Osteocyte (in vitro differentiated cells): ENCODE measurements at regions not wholly inside any gene's neighbourhood (a gene's known extent, or its start where the extent isn't known, plus 50 kb on each side); places are given as distances from the start of the nearest gene placed in this dataset.

Source experiments
- DNase-seq: peaks from one replicate; pipeline ENCODE4 v3.0.0; 2021; ENCODE audit warnings: mixed read lengths; ENCODE audit not compliant: unreplicated experiment; ENCODE audit errors: extremely low spot score
- H3K27ac Mint-ChIP-seq: one replicate; pipeline ENCODE4 v1.8.0; 2021; ENCODE audit warnings: mild to moderate bottlenecking, mixed read lengths; ENCODE audit not compliant: unreplicated experiment
- H3K27me3 Mint-ChIP-seq: one replicate; pipeline ENCODE4 v1.8.0; 2021; ENCODE audit warnings: mixed read lengths; ENCODE audit not compliant: unreplicated experiment
- H3K36me3 Mint-ChIP-seq: one replicate; pipeline ENCODE4 v1.8.0; 2021; ENCODE audit warnings: mixed read lengths; ENCODE audit not compliant: unreplicated experiment
- H3K4me1 Mint-ChIP-seq: one replicate; pipeline ENCODE4 v1.8.0; 2021; ENCODE audit warnings: mixed read lengths; ENCODE audit not compliant: unreplicated experiment
- H3K4me3 Mint-ChIP-seq: one replicate; pipeline ENCODE4 v1.8.0; 2021; ENCODE audit warnings: mild to moderate bottlenecking, moderate library complexity, mixed read lengths; ENCODE audit not compliant: unreplicated experiment
- H3K9me3 Mint-ChIP-seq: one replicate; pipeline ENCODE4 v1.8.0; 2021; ENCODE audit warnings: mixed read lengths; ENCODE audit not compliant: unreplicated experiment
- CTCF ChIP-seq: fragments of 200-600 bp; sonication (generic); IDR thresholded peaks from 2 replicates; pipeline ENCODE4 v1.5.0; 2021; ENCODE audit warnings: antibody characterized with exemption, mild to moderate bottlenecking, moderate library complexity

DNA sequence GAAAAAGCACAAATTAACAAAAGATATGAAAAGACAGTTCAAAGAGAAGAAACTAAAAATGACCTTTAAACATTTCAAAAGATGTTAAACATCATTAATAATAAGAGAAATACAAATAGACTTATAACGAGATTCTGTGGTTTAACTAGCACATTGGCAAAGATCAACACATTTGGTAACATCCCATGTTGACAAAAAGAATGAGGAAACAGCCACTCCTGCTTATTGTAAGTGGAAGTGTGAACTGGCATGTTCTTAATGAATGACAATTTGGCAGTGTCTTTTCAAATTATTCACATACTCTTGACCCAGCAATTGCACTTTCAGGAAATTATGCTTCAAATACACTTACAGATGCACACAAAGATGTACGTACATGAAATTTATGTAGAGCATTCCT is 176.3 kb downstream of the TLE1 start:
- no peaks in the 10 kb centered on the region for H3K9me3 Mint-ChIP-seq
- peaks cover 5% of the 10 kb centered on the region for H3K27me3 Mint-ChIP-seq
- TF ChIP-seq CTCF, result no peak
- H3K4me3 Mint-ChIP-seq, result no peak overlapping the region
- no peaks in the 10 kb centered on the region for H3K4me1 Mint-ChIP-seq
- no peaks in the 10 kb centered on the region for H3K36me3 Mint-ChIP-seq
- H3K27ac Mint-ChIP-seq, result no peak overlapping the region
- DNase-seq, result no peak

- TF ChIP-seq CTCF, result no peak
- H3K27ac Mint-ChIP-seq, result no peak overlapping the region
- no peaks in the 10 kb centered on the region for H3K36me3 Mint-ChIP-seq
- H3K4me1 Mint-ChIP-seq, result no peaks in the 10 kb centered on the region
- H3K4me3 Mint-ChIP-seq, result no peak overlapping the region
- no peaks in the 10 kb centered on the region for H3K9me3 Mint-ChIP-seq
- no peak for DNase-seq
- peaks cover 5% of the 10 kb centered on the region for H3K27me3 Mint-ChIP-seq
Observed at GRCh38 chr9:81512641-81513040, 176.7 kb downstream of the TLE1 start.

DNA sequence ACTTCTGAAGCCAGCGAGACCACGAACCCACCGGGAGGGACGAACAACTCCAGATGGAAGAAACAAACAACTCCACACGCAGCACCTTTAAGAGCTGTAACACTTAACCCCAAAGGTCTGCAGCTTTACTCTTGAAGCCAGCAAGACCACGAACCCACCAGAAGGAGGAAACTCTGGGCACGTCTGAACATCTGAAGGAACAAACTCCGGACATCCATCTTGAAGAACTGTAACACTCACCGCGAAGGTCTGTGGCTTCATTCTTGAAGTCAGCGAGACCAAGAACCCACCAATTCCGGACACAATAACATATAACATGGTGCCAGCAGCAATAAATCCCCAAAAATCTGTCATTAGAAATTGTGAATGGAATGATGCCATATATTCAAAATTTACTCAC is 180.9 kb downstream of the TLE1 start:
- TF ChIP-seq CTCF, result no peak

DNA sequence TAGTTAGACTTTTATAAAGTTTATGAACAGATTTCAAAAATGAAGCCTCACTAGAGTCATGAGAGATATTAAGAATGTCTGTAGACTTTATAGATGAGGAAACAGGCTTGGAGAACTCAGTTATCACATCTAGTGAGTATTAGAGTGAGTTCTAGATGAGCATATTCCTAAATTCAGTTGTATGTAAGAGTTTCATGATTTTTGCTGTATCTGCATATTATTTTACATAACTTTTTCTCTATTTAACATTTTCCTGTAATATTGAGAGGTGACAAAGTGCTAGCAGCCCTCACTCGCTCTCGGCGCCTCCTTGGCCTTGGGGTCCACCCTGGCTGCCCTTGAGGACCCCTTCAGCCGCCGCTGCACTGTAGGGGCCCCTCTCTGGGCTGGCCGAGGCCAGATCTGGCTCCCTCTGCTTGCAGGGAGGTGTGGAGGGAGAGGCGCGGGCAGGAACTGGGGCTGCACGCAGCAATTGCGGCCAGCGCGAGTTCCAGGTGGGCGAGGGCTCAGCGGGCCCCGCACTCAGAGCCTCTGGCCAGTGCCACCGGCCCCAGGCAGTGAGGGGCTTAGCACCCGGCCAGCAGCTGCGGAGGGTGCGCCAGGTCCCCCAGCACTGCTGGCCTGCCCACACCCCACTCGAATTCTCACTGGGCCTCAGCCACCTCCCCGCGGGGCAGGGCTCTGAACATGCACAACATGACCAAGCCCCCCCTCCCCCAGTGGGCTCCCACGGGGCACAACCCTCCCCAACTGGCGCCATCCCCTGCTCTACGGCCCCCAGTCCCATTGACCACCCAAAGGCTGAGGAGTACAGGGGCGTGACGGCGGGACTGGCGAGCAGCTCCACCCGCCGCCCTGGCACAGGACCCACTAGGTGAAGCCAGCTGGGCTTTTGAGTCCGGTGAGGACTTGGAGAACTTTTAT is 182.1 kb downstream of the TLE1 start:
- TF ChIP-seq CTCF, result no peak
- no peak overlapping the region for H3K4me3 Mint-ChIP-seq
- no peaks in the 10 kb centered on the region for H3K36me3 Mint-ChIP-seq
- H3K27me3 Mint-ChIP-seq, result peaks cover 4% of the 10 kb centered on the region
- no peak overlapping the region for H3K27ac Mint-ChIP-seq
- no peaks in the 10 kb centered on the region for H3K4me1 Mint-ChIP-seq
- no peak for DNase-seq
- no peaks in the 10 kb centered on the region for H3K9me3 Mint-ChIP-seq

More for the DNA sequence above, 180.9 kb downstream of the TLE1 start:
- Mint-ChIP-seq H3K4me3 (no peak overlapping the region), H3K36me3 (no peaks in the 10 kb centered on the region), H3K27ac (no peak overlapping the region), H3K4me1 (no peaks in the 10 kb centered on the region), H3K27me3 (peaks cover 4% of the 10 kb centered on the region), H3K9me3 (no peaks in the 10 kb centered on the region)
- no peak for DNase-seq

DNA sequence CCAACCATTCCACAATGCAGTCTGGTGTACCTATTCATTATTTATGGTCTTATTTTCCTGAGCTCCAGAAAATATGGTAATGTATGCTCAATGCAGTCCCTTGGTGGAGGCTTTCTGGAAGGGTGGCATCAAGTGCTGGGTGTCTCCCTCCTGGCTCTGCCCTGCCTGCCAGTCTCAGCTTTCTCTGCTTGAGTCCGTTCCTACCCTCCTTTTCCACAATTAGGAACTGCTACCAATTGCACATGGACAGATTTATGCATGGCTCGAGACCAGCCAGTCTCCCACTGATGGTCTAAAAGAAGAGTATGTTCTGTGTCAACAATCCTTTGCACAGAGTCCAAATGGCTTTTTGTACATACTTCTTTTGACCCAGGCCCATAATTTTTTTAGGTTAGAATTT is 189.8 kb downstream of the TLE1 start:
- H3K9me3 Mint-ChIP-seq, result no peaks in the 10 kb centered on the region
- no peak overlapping the region for H3K4me3 Mint-ChIP-seq
- H3K4me1 Mint-ChIP-seq, result peaks cover 19% of the 10 kb centered on the region
- DNase-seq, result no peak
- H3K27me3 Mint-ChIP-seq, result peaks cover 21% of the 10 kb centered on the region
- no peaks in the 10 kb centered on the region for H3K36me3 Mint-ChIP-seq
- no peak for TF ChIP-seq CTCF
- peak overlapping the region; percentile 68 for H3K27ac Mint-ChIP-seq
